Right hindlimb (tissue), 1 donor: ENCODE measurements at regions not wholly inside any gene's neighbourhood (a gene's known extent, or its start where the extent isn't known, plus 50 kb on each side); places are given as distances from the start of the nearest gene placed in this dataset.
"Not testable (repeated sequence)": the region's sequence is repeated elsewhere in the genome, so short reads cannot be mapped to it uniquely, and the experiment has no call there.

Experiments used
- DNase-seq: peaks from one replicate; pipeline ENCODE4 v3.0.0-alpha.2; 2018

- DNase-seq: no peak
Observed at GRCh38 chr1:222232842-222233241, 315.1 kb downstream of the HHIPL2 start.

- no peak for DNase-seq
Observed at GRCh38 chr1:222229672-222230312, 318.1 kb downstream of the HHIPL2 start.

- DNase-seq: no peak
Observed at GRCh38 chr1:222225316-222225691, 322.6 kb downstream of the HHIPL2 start.

- DNase-seq: no peak
Observed at GRCh38 chr1:222224636-222225315, 323.1 kb downstream of the HHIPL2 start.

GRCh38 chr1:222224156-222224555 lies 323.7 kb downstream of the HHIPL2 start:
- no peak for DNase-seq

- DNase-seq: no peak
Observed at GRCh38 chr1:222223010-222223409, 324.9 kb downstream of the HHIPL2 start.

- DNase-seq: no peak
Observed at GRCh38 chr1:222216255-222216754, 331.6 kb downstream of the HHIPL2 start.

GRCh38 chr1:222210776-222211175 lies 337.1 kb downstream of the HHIPL2 start:
- no peak for DNase-seq

GRCh38 chr1:222204475-222204874 lies 343.4 kb downstream of the HHIPL2 start:
- DNase-seq: no peak

- DNase-seq: no peak
Observed at GRCh38 chr1:222202831-222203230, 345.1 kb downstream of the HHIPL2 start.

GRCh38 chr1:222196736-222197135 lies 351.2 kb downstream of the HHIPL2 start:
- DNase-seq: no peak

- DNase-seq: no peak
Observed at GRCh38 chr1:222196288-222196687, 351.6 kb downstream of the HHIPL2 start.

GRCh38 chr1:222195857-222196256 lies 352.0 kb downstream of the HHIPL2 start:
- DNase-seq: no peak

GRCh38 chr1:222189218-222189617 lies 358.7 kb downstream of the HHIPL2 start:
- DNase-seq: no peak

GRCh38 chr1:222187566-222188332 lies 360.2 kb downstream of the HHIPL2 start:
- no peak for DNase-seq

GRCh38 chr1:222182641-222183040 lies 365.3 kb downstream of the HHIPL2 start:
- no peak for DNase-seq

GRCh38 chr1:222181191-222181590 lies 366.7 kb downstream of the HHIPL2 start:
- DNase-seq: no peak

GRCh38 chr1:222177496-222177895 lies 370.4 kb downstream of the HHIPL2 start:
- DNase-seq: not testable (repeated sequence)

- peak; percentile 26 for DNase-seq
Observed at GRCh38 chr1:222171005-222171404, 376.9 kb downstream of the HHIPL2 start.

- DNase-seq: no peak
Observed at GRCh38 chr1:222168621-222169020, 379.3 kb downstream of the HHIPL2 start.

- DNase-seq: no peak
Observed at GRCh38 chr1:222167896-222168295, 380.0 kb downstream of the HHIPL2 start.

GRCh38 chr1:222167111-222167510 lies 380.8 kb downstream of the HHIPL2 start:
- no peak for DNase-seq

GRCh38 chr1:222165629-222166028 lies 382.3 kb downstream of the HHIPL2 start:
- DNase-seq: peak; percentile 61

- no peak for DNase-seq
Observed at GRCh38 chr1:222163895-222164294, 384.0 kb downstream of the HHIPL2 start.
